Left renal cortex interstitium (tissue), 4 donors: ENCODE measurements at regions not wholly inside any gene's neighbourhood (a gene's known extent, or its start where the extent isn't known, plus 50 kb on each side); places are given as distances from the start of the nearest gene placed in this dataset.
"Not testable (repeated sequence)": the region's sequence is repeated elsewhere in the genome, so short reads cannot be mapped to it uniquely, and the experiment has no call there.

Experiments used
- DNase-seq, 4 donors: peaks; one replicate each; pipeline ENCODE4 v3.0.0-alpha.2; 2013; ENCODE audit warnings: low read depth in 4 of 4, low spot score in 2 of 4, missing footprints in 1 of 4

DNA sequence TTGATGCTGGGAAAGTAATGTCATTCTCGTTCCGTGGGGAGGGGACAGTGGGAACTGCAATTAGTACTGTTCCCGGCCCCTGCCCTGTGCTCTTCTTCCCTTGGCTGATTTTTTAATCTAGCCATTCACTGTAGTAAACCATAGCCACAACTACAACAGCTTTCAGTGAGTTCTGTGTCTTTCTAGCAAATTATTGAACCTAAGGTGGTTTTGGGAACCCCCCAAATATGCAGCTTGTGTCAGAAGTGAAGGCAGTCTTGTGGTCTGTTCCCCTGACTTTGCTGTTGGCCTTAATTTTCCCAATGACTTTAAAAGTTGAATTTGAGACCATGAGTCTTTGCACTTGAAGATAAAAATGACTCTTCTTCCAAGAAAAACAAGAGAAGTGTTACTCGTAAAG lies 114.3 kb upstream of the ETV6 start:
- DNase-seq, result no peak

DNA sequence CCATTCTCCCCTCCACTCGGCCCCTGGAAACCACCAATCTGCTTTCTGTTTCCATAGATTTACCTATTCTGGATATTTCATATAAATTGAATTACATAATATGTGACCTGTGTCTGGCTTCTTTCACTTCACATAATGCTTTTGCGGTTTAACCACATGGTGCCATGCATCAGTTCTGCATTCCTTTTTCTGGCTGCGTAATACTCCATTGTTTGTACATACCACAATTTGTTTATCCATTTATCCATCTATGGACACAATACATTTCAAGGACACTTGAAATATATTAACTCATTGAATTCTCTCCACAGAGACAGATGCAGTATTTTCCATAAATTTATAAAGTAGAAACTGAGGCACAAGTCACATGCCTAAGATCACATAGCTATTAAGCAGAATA lies 110.3 kb upstream of the ETV6 start:
- DNase-seq, result no peak

DNA sequence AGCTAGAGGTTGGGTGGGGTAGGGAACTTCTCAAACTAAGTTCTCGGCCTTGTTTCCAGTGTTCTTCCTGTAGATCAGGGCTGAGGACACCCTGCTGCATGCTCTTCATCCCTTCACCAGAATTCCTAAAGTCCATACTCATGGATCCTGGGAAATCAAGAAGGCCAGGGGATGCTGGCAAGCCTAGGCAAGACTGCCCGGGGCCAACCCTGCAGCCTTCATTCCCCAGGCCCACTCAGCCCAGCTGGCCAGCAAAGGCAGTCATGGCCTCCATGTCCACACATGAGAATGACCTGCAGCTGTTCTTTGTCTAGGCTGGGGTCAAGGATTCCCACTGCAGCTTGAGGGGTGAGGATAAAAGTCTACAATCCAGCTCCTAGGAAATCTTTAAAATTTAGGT lies 109.3 kb upstream of the ETV6 start:
- no peak for DNase-seq

DNA sequence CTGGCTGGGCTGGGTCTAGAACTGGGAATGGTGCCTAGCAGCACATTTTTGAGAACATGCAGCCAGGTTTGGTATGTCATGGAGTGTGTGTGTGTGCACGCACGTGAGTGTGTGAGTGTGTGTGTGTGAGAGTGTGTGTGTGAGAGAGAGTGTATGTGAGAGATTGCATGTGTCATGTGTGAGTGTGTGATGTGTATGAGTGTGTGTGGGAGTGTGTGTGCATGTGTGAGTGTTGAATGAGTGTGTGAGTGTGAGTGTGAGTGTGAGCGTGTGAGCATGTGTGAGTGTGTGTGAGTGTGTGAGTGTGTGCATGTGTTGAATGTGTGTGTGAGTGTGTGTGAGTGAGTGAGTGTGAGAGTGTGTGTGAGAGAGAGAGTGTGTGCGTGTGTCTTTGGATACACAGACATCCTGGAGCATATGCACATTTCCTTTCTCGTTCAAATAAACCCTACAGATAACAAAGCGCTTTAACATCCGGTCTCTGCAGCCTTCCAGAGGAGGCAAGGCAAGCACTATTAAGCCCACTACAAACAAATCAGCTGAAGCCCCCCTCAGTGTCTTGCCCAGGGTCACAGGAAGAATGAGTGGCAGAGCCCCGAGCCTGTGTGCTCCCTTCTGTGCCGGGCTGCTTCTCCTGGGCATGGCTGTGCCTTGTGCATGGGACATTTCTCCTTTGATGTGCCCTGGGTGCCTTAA lies 108.7 kb upstream of the ETV6 start:
- no peak for DNase-seq

DNA sequence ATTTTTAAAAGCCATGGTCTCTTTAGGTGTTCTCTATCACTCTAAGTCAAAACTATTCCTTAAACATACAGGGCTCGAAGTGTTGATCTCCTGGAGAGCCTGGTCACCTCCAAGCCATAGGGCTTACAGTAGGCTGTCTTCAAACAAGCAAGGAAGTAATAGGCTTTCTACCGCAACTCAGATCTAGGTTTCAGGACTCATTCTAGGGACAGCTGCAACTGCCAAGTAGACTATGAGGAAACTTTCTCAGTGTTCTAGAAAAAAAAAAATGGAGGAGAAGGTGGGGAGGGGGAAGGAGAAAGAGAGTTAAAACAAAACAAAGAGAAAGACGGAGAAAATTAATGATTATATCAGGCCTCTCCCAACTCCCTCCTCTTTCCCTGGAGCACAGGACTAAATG lies 106.9 kb upstream of the ETV6 start:
- DNase-seq, result no peak

DNA sequence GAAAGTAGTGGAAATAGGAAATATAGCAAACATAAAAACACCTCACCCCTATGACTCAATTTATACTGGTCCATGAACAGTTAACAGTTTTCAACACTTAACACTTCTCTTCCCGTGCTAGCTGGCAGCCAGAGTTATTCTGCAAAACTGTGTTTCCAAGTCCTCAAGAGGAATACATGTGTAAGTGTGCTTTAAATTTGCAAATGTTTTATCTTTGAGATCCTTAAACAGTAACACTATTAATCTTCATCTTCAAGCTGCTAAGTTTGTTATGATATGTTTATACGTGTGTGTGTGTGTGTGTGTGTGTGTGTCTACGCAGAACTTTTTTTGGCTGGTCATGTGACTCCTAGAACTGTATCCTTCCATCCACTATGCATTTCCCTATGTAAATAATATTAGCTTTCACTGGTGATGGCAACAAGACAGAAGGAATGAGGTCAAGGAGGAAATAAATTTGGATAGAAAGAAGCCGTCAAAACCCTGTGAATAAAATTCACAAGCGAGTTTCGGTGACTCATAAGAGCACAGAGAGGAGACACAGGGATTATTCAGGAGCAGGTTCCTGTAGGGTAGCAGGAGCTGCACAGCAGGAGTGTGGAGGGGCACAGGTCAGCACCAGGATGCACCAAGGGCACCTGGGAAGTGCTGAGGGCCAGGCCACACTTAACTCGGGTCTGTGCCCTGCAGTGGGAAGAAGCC lies 105.9 kb upstream of the ETV6 start:
- DNase-seq, result no peak

DNA sequence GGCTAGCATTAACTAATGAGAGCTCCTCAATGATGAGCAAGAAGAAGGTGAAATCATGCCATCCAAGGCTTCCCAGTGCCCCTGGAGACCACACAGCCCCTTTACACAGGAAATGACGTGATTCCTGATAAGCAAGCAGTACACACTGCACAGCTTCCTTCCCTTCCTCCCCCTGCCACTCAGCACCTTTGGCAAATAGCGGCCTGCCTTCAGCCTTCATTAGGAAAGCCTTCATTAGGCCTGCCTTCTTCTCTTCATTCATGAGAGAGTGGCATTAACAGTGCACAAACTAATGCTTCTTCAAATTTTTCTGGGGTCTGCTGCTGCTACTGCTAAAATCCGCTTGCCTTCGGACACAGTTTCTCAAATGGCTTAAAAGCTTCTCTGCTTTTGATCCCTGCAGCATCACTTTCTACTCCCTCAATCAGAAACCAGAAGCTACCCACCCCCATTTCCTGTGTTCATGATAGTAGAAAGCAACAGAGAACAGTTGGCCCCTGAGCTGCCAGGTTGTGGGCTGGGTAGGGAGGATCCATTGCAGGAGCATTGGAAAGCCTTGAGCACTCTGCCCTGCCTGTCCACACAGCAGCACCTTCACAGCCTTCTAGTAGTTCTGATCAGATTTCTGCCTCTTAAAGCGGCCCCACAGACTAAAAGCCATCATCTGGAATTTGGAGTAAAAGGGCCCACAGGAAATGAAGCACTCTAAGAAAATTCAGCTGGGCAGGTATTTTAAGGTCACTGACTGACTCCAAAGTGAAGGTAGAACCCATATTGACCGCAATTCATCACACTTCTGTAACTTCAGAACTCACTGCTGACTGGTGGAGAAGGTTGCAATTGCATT lies 103.8 kb upstream of the ETV6 start:
- no peak for DNase-seq

DNA sequence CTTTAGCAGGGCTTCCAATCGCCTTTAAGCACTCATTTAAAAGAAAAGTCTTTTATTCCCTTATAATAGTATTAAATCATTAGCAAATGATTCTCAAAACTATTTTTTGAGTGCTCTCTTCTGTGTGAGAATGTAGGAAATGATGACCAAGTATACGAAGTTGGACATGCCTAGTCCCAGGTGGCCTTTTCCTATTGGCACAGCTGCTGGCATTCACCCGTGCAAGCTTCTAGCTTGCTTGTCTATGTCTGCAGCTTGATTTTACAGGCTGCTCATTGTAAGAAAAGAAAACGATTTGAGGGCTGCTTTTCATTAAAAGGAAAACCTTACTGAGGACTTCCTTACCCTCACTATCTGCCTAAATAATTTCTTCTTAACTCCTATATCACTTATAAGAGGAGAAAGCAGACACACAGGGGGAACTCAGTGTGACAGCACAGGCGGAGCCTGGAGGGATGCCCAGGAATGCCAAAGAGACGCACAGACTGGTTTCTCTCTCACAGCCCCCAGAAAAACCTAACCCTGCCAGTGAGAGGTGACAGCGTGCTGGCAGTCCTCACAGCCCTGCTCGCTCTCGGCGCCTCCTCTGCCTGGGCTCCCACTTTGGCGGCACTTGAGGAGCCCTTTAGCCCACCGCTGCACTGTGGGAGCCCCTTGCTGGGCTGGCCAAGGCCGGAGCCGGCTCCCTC lies 102.7 kb upstream of the ETV6 start:
- DNase-seq, result not testable (repeated sequence)

DNA sequence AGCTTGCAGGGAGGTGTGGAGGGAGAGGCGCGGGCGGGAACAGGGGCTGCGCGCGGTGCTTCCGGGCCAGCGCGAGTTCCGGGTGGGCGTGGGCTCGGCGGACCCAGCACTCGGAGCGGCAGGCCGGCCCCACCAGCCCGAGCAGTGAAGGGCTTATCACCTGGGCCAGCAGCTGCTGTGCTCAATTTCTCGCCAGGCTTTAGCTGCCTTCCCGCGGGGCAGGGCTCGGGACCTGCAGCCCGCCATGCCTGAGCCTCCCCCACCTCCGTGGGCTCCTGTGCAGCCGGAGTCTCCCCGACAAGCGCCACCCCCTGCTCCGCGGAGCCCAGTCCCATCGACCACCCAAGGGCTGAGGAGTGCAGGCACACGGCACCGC lies 102.2 kb upstream of the ETV6 start:
- DNase-seq, result not testable (repeated sequence)

DNA sequence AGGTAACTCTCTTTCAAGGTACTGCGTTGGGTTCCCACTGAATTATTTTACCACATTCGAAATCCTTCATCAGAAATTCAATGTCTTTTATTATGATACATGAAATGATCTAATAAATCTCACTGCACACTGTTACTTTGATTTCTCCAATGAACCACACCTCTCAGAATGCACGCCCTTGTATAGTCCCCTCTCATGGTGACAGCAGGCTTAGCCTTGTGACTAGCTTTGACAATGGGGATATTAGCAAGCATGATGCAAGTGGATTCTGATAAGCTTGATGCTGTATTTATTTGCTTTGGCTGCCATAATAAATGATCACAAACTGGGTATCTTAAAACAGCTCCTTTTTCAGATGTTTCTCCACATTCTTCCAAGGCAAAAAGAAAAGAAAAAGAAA lies 100.4 kb upstream of the ETV6 start:
- no peak for DNase-seq

DNA sequence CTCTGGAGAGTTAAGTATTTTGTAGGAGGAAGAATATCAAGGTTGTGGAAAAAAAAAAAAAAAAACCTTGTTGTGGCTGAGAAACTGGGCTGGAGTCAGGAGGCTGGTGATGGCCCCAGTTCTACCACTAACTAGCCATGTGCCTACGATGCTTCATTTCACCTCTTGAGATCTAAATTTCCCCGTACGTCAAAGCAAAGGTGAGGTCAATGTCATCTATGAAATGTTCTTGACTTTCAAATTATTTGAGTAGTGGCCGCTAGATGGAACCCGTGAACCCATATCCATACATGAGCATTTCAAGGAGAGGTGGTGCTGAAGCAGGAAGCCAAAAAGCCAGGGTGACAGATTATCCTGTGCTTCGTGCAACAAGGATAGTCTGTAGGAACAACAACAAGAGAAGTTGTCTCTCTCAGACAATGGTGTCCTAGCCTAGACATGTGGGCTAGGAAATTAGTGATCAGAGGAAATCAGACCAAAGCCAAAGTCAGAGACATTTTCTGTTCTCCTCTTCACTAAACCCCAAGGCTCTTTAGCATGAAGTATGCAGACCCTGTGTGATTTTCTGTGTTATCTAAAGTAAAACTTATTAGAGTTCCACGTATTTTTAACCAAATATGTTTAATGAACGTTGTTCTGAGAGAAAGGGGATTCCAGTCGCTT lies 95.5 kb upstream of the ETV6 start:
- peak in 1 of 4 donors; percentile 38 for DNase-seq

DNA sequence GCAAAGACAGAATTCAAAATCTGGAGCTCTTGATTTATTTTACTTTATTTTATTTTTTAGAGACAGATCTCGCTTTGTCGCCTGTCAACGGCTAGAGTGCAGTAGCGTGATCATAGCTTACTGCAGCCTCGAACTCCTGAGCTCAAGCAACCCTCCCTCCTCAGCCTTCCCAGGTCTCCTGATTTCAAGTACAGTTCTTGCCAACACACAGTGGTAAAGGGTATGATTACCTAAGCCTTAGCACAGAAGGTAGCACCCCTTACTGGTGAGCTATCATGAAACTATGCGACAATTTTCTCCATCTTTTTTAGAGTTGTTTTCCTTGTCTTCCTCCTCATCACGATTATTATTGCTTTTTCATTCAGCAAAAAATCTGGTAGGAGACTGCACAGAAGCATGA lies 94.3 kb upstream of the ETV6 start:
- no peak for DNase-seq

DNA sequence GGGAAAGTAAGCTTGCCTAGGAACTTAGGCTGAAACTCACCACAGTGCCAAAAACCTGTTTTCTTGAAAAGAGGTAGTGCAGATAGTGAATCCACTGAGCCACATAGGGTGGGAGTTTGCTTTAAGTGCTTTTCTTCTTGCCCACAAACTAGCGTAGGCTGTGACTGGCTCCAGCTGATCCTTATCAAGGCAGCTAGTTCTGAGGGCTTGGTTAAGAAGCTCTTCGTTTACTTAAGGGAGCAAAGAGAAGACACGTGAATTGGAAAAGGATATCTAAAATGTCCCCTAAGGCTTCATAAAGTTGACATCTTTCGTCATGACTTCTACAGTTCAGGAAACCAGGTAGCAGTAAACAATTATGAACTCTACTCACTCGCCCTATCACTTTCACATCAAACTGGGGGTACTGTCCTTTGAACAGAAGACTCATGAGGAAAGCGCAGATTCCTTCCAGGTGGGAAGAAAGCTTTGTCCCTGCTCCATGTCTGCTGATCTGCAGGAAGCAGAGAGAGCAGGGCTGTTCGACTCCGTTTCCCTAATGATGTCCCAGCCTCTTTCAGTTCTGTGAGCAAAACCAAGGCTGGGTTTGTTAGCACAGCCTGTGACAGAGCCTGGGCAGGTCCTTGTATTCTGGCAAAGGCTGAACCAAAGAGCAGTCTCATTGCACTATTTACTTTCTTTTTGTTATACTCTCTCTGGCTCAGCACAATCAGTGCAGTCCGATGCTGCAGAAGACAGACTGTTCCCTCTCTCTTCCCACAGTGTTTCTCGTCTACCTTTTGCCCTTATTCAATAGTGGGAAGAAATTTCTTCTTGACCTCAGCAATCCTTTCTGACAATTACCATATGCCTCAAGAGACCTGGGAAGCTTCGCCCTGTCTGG lies 93.5 kb upstream of the ETV6 start:
- no peak for DNase-seq

DNA sequence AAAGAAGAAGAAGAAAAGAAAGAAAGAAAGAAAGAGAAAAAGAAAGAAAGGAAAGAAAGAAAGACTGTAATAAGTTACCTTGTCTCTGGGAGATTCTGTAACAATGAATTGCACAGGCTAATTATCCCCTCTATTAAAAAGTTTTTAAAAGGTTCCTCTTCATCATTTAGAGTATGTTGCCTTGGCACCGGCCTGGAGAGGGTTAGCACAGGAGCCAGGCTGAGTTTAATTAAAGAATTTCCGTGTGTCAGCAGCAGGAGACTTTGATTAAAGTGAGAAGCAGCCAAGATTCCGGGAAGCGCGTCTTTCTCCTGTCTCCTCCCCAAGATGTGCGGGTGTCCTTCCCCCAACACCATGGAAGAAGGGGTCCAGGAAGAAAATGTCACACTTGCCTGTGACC lies 92.8 kb upstream of the ETV6 start:
- DNase-seq, result no peak

DNA sequence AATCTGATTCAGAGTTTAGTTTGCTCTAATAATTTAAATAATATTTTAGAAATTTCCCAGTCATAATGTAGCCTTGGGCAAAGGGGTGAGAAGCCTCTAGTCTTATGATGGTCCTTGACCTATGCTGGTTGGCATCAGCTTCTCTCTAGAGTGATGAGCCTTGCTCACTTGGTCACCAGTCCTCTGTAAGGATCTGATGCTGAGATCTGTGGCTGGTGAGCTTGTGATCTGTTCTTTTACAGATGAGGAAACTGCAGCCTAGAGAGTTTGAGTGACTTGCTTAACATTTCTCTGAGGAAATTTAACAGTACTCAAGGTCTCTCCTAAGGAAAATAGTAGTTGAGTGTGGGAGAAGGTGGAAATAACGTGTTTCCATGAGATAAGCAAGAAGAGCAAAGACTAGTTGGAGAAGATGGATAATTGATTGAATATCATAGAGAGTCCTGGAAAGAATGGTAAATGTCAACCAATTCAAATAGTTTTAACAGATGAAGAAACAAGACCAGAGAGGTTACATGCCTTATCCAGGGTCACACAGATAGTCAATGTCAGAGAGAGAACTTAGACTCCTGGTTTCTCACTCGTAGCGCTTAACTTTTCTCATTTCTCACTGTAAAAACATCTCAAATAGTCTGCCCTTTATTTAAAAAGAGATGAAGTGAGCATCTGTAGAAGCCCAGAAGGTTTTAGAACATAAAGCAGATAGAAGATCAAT lies 89.7 kb upstream of the ETV6 start:
- DNase-seq, result no peak

DNA sequence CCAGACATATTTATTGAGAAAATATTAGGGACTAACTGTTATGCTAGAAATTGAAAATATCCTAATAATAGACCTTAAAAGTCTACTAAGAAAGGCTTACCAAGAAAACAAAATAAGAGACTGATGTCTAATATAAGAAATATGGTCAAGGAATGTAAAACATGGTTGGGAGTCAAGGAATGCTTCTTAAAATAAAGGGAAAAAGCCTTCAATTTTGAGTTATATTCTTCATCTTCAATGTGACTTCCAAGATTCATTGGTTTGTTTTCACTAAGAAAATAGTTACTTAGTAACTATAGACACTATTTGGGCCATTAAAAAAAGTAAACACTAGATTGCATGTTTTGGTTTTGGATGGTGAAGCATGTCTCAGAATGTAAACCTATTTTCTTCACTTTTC lies 88.1 kb upstream of the ETV6 start:
- DNase-seq, result no peak

DNA sequence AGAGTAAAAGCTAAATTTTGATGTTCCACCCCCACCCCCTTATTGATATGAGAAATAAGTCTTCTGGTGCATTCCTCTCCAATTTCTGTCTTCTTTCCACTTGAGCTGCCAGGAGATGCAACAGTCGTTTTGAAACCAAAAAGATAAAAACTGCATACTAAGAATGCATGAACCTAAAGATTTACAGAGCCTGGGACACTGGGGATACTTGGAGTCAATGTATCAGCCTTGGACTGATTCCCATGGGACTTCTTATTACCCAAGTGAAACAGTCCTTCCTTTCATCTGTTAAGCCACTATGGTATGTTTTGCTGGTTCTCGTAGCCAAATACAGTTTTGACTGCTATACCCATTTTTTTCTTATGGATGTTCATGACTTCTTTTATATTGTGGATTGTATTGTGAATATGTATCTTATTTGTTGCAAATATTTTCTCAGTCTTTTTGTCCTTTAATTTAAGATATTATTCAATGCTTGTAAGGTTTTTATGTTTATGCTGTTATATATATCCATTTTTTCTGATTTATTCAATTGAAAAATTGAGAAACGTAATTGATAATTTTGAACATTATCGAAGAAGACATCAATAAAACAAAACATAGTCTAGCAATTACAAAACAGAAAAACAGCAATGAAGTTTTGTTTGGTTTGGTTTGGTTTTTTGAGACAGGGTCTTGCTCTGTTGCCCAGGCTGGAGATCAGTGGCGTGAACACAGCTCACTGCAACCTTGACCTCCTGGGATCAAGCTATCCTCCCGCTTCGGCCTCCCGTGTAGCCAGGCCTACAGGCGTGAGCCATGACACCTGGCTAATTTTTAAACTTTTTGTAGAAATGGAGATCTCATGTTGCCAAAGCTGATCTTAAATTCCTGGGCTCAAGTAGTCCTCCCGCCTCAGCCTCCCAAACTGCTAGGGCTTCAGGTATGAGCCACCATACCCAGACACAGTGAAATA lies 85.4 kb upstream of the ETV6 start:
- DNase-seq, result no peak
